Osteoblast (primary cell): ENCODE measurements at regions not wholly inside any gene's neighbourhood (a gene's known extent, or its start where the extent isn't known, plus 50 kb on each side); places are given as distances from the start of the nearest gene placed in this dataset.

Experiments
- DNase-seq: peaks from one replicate; pipeline ENCODE4 v3.0.0; 2011; ENCODE audit warnings: low spot score, mixed read lengths; ENCODE audit not compliant: insufficient read length; ENCODE audit errors: missing footprints
- H2AFZ ChIP-seq: 2 replicates; pipeline ENCODE4 v1.6.0; 2011; ENCODE audit warnings: mild to moderate bottlenecking, low read length
- H3K27ac ChIP-seq: 2 replicates; pipeline ENCODE4 v1.5.1; 2011; ENCODE audit warnings: mild to moderate bottlenecking, low read depth, low read length, moderate library complexity
- H3K27me3 ChIP-seq: 2 replicates; pipeline ENCODE4 v1.6.0; 2012; ENCODE audit warnings: mild to moderate bottlenecking, control low read depth, inconsistent platforms, low read length, moderate library complexity; ENCODE audit not compliant: insufficient read depth
- H3K36me3 ChIP-seq: 2 replicates; pipeline ENCODE4 v1.5.1; 2011; ENCODE audit warnings: mild to moderate bottlenecking, low read length, control low read depth, moderate library complexity; ENCODE audit not compliant: insufficient read depth
- H3K4me1 ChIP-seq: 2 replicates; pipeline ENCODE4 v1.5.1; 2011; ENCODE audit warnings: mild to moderate bottlenecking, low read length, control low read depth, moderate library complexity; ENCODE audit not compliant: insufficient read depth
- H3K4me2 ChIP-seq: 2 replicates; pipeline ENCODE4 v1.6.0; 2011; ENCODE audit warnings: mild to moderate bottlenecking, low read length; ENCODE audit not compliant: insufficient read depth
- H3K4me3 ChIP-seq: fragments of 200-600 bp; sonication (generic); 3 replicates; pipeline ENCODE4 v1.5.1; 2012; ENCODE audit warnings: mild to moderate bottlenecking, low read length, inconsistent platforms; ENCODE audit not compliant: insufficient read depth
- H3K79me2 ChIP-seq: 2 replicates; pipeline ENCODE4 v1.6.0; 2012; ENCODE audit warnings: mild to moderate bottlenecking, low read length, control low read depth, inconsistent platforms; ENCODE audit not compliant: insufficient read depth
- H3K9me3 ChIP-seq: 2 replicates; pipeline ENCODE4 v1.5.1; 2011; ENCODE audit warnings: low read depth, low read length, control low read depth
- H4K20me1 ChIP-seq: 2 replicates; pipeline ENCODE4 v1.6.0; 2012; ENCODE audit warnings: mild to moderate bottlenecking, low read length, control low read depth; ENCODE audit not compliant: insufficient read depth
- TF ChIP-seq, protein P1 (sequence below): IDR thresholded peaks from 2 replicates; pipeline ENCODE4 v1.5.1; 2011; ENCODE audit warnings: mild to moderate bottlenecking, low read depth, low read length, moderate library complexity; ENCODE audit errors: extremely low read depth

DNA sequence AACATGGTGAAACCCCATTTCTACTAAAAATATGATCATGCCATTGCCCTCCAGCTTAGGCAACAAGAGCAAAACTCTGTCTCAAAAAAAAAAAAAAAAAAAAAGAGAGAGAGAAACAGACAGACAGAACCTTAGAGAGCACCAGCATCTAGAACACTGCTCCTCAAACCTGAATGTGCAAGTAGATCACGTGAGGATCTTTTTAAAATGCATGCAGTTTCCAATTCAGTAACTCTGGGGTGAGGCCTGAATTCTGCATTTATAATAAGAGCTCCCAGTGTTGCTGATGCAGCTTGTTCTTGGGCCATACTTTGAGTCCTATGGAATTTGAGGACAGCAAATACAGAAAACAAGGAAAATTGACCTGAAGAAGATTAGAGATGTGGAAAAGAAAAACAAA is 218.3 kb downstream of the ALDH8A1 start:
- no peak overlapping the region for H3K4me3 ChIP-seq

GRCh38 chr6:134730013-134730412 is 219.9 kb downstream of the ALDH8A1 start:
- Histone ChIP-seq H3K4me3 (no peak overlapping the region), H3K4me1 (peaks cover under 1% of the 10 kb centered on the region), H2AFZ (no peak overlapping the region), H3K79me2 (no peaks in the 10 kb centered on the region), H3K9me3 (no peaks in the 10 kb centered on the region), H3K36me3 (no peaks in the 10 kb centered on the region), H3K4me2 (no peak overlapping the region), H3K27ac (no peak overlapping the region), H4K20me1 (no peaks in the 10 kb centered on the region), H3K27me3 (no peaks in the 10 kb centered on the region)
- TF ChIP-seq, protein P1, sequence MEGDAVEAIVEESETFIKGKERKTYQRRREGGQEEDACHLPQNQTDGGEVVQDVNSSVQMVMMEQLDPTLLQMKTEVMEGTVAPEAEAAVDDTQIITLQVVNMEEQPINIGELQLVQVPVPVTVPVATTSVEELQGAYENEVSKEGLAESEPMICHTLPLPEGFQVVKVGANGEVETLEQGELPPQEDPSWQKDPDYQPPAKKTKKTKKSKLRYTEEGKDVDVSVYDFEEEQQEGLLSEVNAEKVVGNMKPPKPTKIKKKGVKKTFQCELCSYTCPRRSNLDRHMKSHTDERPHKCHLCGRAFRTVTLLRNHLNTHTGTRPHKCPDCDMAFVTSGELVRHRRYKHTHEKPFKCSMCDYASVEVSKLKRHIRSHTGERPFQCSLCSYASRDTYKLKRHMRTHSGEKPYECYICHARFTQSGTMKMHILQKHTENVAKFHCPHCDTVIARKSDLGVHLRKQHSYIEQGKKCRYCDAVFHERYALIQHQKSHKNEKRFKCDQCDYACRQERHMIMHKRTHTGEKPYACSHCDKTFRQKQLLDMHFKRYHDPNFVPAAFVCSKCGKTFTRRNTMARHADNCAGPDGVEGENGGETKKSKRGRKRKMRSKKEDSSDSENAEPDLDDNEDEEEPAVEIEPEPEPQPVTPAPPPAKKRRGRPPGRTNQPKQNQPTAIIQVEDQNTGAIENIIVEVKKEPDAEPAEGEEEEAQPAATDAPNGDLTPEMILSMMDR = no peak
- DNase-seq = no peak

More for the DNA sequence above, 218.3 kb downstream of the ALDH8A1 start:
- H2AFZ ChIP-seq = no peak overlapping the region
- H3K27me3 ChIP-seq = no peaks in the 10 kb centered on the region
- H3K36me3 ChIP-seq = no peaks in the 10 kb centered on the region
- H4K20me1 ChIP-seq = no peaks in the 10 kb centered on the region
- H3K9me3 ChIP-seq = no peaks in the 10 kb centered on the region
- H3K4me2 ChIP-seq = no peak overlapping the region
- H3K4me1 ChIP-seq = no peaks in the 10 kb centered on the region
- H3K79me2 ChIP-seq = no peaks in the 10 kb centered on the region
- DNase-seq = no peak
- H3K27ac ChIP-seq = no peak overlapping the region
- TF ChIP-seq, protein P1 = no peak

DNA sequence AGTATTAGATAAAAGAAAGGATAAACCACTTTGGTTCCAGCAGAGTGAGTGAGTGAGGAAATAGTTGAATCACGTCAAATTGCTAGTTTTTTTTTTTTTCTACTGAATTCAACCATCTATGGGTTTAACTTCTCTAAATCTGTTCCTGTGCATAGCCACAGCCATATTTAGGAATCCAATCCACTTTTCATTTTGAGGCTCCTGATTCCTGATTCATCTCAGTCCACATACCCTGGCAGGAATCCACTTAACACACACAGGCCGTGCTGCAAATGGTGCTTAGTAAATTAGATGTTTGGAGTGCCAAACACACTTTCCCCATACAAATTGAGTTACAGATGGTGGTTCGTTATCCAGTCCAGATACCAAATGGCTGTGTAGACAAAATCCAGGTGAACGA is 220.3 kb downstream of the ALDH8A1 start:
- H4K20me1 ChIP-seq = no peaks in the 10 kb centered on the region
- H3K36me3 ChIP-seq = no peaks in the 10 kb centered on the region
- no peaks in the 10 kb centered on the region for H3K27me3 ChIP-seq
- no peak overlapping the region for H3K4me2 ChIP-seq
- H3K9me3 ChIP-seq = no peaks in the 10 kb centered on the region
- peaks cover 5% of the 10 kb centered on the region for H3K4me1 ChIP-seq
- peak; percentile 56 for DNase-seq
- peak overlapping the region; percentile 20 for H2AFZ ChIP-seq
- TF ChIP-seq, protein P1 = no peak
- no peak overlapping the region for H3K4me3 ChIP-seq
- no peaks in the 10 kb centered on the region for H3K79me2 ChIP-seq
- no peak overlapping the region for H3K27ac ChIP-seq

DNA sequence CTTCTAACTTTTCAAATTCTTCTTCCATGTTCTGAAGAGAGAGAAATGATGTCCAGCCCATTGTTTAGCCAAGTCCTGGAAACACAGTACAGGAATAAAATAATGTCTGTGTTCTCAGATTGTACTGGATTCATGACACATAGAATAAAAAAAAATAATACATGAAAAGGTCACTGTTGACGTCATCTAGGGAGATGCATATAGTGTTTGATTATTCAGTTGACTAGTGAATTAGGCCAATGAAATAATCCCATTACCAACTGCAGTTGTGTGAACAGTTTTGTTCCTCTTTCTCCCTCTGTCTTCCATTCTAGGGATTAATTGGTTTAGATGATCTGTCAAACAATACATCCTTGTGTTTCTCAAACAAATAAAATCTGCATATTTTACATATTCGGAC is 222.8 kb downstream of the ALDH8A1 start:
- no peaks in the 10 kb centered on the region for H3K9me3 ChIP-seq
- no peak overlapping the region for H3K27ac ChIP-seq
- TF ChIP-seq, protein P1 = no peak
- no peaks in the 10 kb centered on the region for H3K36me3 ChIP-seq
- H4K20me1 ChIP-seq = no peaks in the 10 kb centered on the region
- no peaks in the 10 kb centered on the region for H3K27me3 ChIP-seq
- H3K4me2 ChIP-seq = no peak overlapping the region
- no peaks in the 10 kb centered on the region for H3K79me2 ChIP-seq
- H3K4me3 ChIP-seq = no peak overlapping the region
- peaks cover 12% of the 10 kb centered on the region for H3K4me1 ChIP-seq
- no peak for DNase-seq
- H2AFZ ChIP-seq = no peak overlapping the region
